ENCODE measurements at regions not wholly inside any gene's neighbourhood (a gene's known extent, or its start where the extent isn't known, plus 50 kb on each side); places are given as distances from the start of the nearest gene placed in this dataset.
"Not testable (repeated sequence)": the region's sequence is repeated elsewhere in the genome, so short reads cannot be mapped to it uniquely, and the experiment has no call there.

DNA sequence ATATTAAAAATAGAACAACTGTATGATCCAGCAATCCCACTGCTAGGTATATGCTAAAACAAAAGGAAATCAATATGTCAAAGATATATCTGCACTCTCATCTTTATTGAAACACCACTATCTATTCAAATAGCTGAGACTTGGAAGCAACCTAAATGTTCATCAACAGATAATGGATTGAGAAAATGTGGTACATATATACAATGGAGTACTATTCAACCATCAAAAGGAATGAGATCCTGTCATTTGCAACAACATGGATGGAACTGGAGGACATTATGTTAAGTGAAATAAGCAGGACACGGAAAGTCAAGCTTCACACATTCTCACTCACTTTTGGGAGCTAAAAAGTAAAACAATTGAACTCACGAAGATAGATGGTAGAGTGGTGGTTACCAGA lies 610.1 kb upstream of the SEMA3D start:
- H3K27ac ChIP-seq: no peak overlapping the region
- DNase-seq (ENCODE audit: low spot score): no peak
- no peak for TF ChIP-seq CTCF (conservative IDR thresholded peaks at IDR 0.05; ENCODE audit: low read depth)
- CTCF ChIA-PET: interaction anchor here (0.8 kb wide), 1 partner anchor 11 kb away, joined by 8 read pairs; no protein-coding TSS in a partner anchor
- POLR2A ChIA-PET (ENCODE audit: low non-redundant PET): no interaction called here

DNA sequence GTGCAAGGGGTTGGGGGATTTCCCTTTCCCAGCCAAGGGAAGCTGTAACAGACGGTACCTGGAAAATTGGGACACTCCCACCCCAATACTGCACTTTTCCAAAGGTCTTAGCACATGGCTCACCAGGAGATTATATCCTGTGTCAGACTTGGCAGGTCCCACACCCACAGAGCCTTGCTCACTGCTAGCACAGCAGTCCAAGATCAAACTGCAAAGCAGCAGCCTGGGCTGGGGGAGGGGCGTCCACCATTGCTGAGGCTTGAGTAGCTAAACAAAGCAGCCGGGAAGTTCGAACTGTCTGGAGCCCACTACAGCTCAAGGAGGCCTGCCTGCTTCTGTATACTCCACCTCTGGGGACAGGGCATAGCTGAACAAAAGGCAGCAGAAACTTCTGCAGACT lies 604.2 kb upstream of the SEMA3D start:
- POLR2A ChIA-PET (ENCODE audit: low non-redundant PET); CTCF ChIA-PET; H3K27ac ChIP-seq; DNase-seq (ENCODE audit: low spot score): not testable (repeated sequence)

GRCh38 chr7:85781606-85782005 lies 594.8 kb upstream of the SEMA3D start:
- DNase-seq (ENCODE audit: low spot score): no peak
- ChIA-PET CTCF (no interaction called here), POLR2A (ENCODE audit: low non-redundant PET) (no interaction called here)
- H3K27ac ChIP-seq: no peak overlapping the region
- no peak for TF ChIP-seq CTCF (conservative IDR thresholded peaks at IDR 0.05; ENCODE audit: low read depth)

DNA sequence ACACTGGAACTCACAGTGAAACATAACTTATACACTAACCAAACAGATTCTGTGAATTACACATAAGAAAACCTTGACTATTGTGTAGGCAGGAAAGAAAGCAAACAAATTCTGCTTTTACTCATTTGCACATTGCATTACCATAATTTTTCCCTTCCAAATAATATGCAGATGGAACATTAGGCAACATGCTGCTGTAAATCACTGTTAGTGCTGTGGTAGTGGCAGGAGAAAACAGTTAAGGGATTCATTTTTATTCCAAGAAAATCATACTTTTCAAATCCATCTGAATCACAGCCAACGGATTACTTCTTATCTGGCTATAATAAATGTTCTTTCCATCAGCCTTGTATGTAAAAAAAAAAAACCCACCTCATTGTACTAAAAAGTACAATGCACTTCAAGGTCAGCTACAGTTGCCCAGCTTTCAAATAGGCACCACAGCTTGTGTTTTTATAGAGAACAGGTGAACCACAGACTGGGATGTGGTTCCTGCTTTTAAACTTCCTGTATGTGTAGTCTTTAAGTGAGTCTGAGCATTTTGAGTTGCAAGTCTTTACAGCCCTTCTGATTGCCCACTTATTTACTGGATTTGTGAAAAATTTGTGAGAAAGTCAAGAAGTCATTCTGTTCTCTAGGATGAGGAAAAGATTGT lies 590.0 kb upstream of the SEMA3D start:
- no peak for DNase-seq (ENCODE audit: low spot score)
- POLR2A ChIA-PET (ENCODE audit: low non-redundant PET): no interaction called here
- no peak for TF ChIP-seq CTCF (conservative IDR thresholded peaks at IDR 0.05; ENCODE audit: low read depth)
- CTCF ChIA-PET: interaction anchor here (0.7 kb wide), 1 partner anchor 144 kb away, joined by 3 read pairs; no protein-coding TSS in a partner anchor
- no peak overlapping the region for H3K27ac ChIP-seq

DNA sequence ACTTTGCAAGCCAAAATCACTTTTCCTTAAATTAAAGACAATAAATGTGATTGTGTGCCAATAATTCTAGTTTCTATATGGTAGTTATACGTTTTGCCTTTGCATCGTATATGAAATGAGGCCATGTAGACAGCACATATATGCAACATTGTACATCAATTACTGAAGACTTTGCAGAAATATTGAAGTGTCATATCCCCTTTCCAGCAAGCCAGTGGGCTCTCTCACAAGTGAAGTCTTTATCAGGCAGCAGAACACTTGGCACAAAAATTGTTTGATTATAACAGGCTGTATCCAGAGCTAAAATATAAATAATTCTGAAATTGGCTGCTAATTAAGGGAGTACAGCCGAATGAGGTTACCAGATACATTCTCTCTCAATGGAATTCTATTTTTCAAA lies 588.6 kb upstream of the SEMA3D start:
- no peak overlapping the region for H3K27ac ChIP-seq
- DNase-seq (ENCODE audit: low spot score): no peak
- POLR2A ChIA-PET (ENCODE audit: low non-redundant PET): no interaction called here
- CTCF ChIA-PET: no interaction called here
- TF ChIP-seq CTCF (conservative IDR thresholded peaks at IDR 0.05; ENCODE audit: low read depth): no peak

GRCh38 chr7:85774986-85775385 lies 588.1 kb upstream of the SEMA3D start:
- no peak overlapping the region for H3K27ac ChIP-seq
- DNase-seq (ENCODE audit: low spot score): no peak
- TF ChIP-seq CTCF (conservative IDR thresholded peaks at IDR 0.05; ENCODE audit: low read depth): no peak
- ChIA-PET CTCF (no interaction called here), POLR2A (ENCODE audit: low non-redundant PET) (no interaction called here)

DNA sequence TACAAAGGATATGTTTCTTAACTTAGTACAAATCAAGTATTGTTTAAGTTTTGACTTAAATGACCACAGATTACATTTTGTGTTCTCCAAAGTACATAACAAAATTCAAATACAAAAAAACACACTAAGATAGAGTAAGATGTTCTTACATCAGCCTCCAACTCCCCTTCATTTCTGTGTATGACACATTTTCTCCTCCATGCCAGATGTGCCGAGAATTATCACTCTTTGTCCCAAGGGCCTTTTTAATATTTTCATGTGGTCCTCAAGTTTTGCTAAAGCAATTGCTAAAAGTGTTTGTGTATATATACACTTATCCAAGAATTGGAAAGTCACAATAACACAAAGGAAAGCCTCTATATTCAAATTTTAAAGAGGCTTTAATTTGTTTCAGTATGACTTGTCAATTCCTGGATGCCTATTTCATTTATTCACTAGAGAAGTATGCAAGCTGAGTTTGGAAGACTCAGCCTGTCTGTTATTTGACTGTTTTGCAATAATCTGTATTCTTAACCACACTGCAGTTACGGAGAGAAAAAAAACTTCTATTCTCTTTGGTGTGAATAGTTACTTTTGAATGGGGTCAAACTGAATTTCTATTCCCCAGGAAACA lies 586.4 kb upstream of the SEMA3D start:
- TF ChIP-seq CTCF (conservative IDR thresholded peaks at IDR 0.05; ENCODE audit: low read depth): no peak
- POLR2A ChIA-PET (ENCODE audit: low non-redundant PET): no interaction called here
- CTCF ChIA-PET: interaction anchor here (0.6 kb wide), 1 partner anchor 128 kb away, joined by 3 read pairs; no protein-coding TSS in a partner anchor
- no peak for DNase-seq (ENCODE audit: low spot score)
- no peak overlapping the region for H3K27ac ChIP-seq

Measured in RWPE1 (cell line).